GF-D8 (cell line): ENCODE measurements at regions not wholly inside any gene's neighbourhood (a gene's known extent, or its start where the extent isn't known, plus 50 kb on each side); places are given as distances from the start of the nearest gene placed in this dataset.
"Not testable (repeated sequence)": the region's sequence is repeated elsewhere in the genome, so short reads cannot be mapped to it uniquely, and the experiment has no call there.

Experiments
- DNase-seq: peaks from one replicate; lab custom pipeline; 2025; lab: John Stamatoyannopoulos, UW

GRCh38 chr13:72586518-72586917 lies 140.9 kb downstream of the MZT1 start:
- no peak for DNase-seq

- DNase-seq = no peak
Observed at GRCh38 chr13:72585254-72585653, 142.2 kb downstream of the MZT1 start.

- DNase-seq = no peak
Observed at GRCh38 chr13:72571191-72571590, 156.2 kb downstream of the MZT1 start.

GRCh38 chr13:72570019-72570418 lies 157.4 kb downstream of the MZT1 start:
- DNase-seq = no peak

- no peak for DNase-seq
Observed at GRCh38 chr13:72567566-72567965, 159.9 kb downstream of the MZT1 start.

GRCh38 chr13:72566526-72566925 lies 160.9 kb downstream of the MZT1 start:
- DNase-seq = no peak

- no peak for DNase-seq
Observed at GRCh38 chr13:72565893-72566292, 161.5 kb downstream of the MZT1 start.

GRCh38 chr13:72562686-72563085 lies 164.7 kb downstream of the MZT1 start:
- DNase-seq = no peak

GRCh38 chr13:72561791-72562190 lies 165.6 kb downstream of the MZT1 start:
- no peak for DNase-seq

GRCh38 chr13:72559716-72560115 lies 167.7 kb downstream of the MZT1 start:
- no peak for DNase-seq

- no peak for DNase-seq
Observed at GRCh38 chr13:72556945-72557344, 170.5 kb downstream of the MZT1 start.

GRCh38 chr13:72555601-72556000 lies 171.8 kb downstream of the MZT1 start:
- no peak for DNase-seq

GRCh38 chr13:72552731-72553130 lies 174.7 kb downstream of the MZT1 start:
- DNase-seq = no peak

GRCh38 chr13:72545895-72546294 lies 181.5 kb downstream of the MZT1 start:
- not testable (repeated sequence) for DNase-seq

- no peak for DNase-seq
Observed at GRCh38 chr13:72545030-72545719, 182.3 kb downstream of the MZT1 start.

- DNase-seq = no peak
Observed at GRCh38 chr13:72544042-72544441, 183.4 kb downstream of the MZT1 start.

GRCh38 chr13:72542241-72542640 lies 185.2 kb downstream of the MZT1 start:
- no peak for DNase-seq

GRCh38 chr13:72541674-72542073 lies 185.8 kb downstream of the MZT1 start:
- no peak for DNase-seq

- no peak for DNase-seq
Observed at GRCh38 chr13:72540881-72541280, 186.5 kb downstream of the MZT1 start.

- DNase-seq = no peak
Observed at GRCh38 chr13:72539925-72540324, 187.5 kb downstream of the MZT1 start.

GRCh38 chr13:72537782-72538181 lies 189.6 kb downstream of the MZT1 start:
- no peak for DNase-seq

GRCh38 chr13:72537395-72537780 lies 190.0 kb downstream of the MZT1 start:
- no peak for DNase-seq

GRCh38 chr13:72536714-72537394 lies 190.6 kb downstream of the MZT1 start:
- DNase-seq = no peak
